Epithelial cell of proximal tubule (primary cell): ENCODE measurements at regions not wholly inside any gene's neighbourhood (a gene's known extent, or its start where the extent isn't known, plus 50 kb on each side); places are given as distances from the start of the nearest gene placed in this dataset.

Experiments used
- DNase-seq: peaks from one replicate; pipeline ENCODE4 v3.0.0-alpha.2; 2011; ENCODE audit warnings: low read depth
- H3K4me3 ChIP-seq: 2 replicates; pipeline ENCODE4 v1.5.1; 2011; ENCODE audit warnings: low read depth, mild to moderate bottlenecking, low read length
- CTCF ChIP-seq: conservative IDR thresholded peaks from 2 replicates; pipeline ENCODE4 v1.5.1; 2012; ENCODE audit warnings: low read depth, mild to moderate bottlenecking, low read length

DNA sequence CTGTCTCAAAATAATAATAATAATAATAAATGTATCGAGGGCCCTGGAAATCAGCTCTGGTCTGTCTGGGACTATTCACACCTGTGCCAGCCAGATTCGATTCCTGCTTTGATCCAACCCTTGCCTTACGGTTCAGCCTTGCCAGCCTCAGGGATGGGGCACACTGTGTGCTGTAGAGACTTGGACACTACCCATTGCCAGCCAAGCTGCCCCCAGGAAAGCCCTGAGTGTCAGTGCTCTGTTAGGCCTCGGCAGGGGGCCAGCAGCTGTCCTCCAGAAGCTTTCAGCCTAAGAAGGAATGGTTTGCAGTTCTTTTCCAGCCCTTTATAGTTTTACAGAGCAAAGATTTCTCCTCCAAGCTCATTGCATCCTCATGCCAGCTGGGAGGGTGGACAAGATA, 96.2 kb upstream of the RUNX3 start:
- no peak overlapping the region for H3K4me3 ChIP-seq
- TF ChIP-seq CTCF, result no peak
- no peak for DNase-seq

DNA sequence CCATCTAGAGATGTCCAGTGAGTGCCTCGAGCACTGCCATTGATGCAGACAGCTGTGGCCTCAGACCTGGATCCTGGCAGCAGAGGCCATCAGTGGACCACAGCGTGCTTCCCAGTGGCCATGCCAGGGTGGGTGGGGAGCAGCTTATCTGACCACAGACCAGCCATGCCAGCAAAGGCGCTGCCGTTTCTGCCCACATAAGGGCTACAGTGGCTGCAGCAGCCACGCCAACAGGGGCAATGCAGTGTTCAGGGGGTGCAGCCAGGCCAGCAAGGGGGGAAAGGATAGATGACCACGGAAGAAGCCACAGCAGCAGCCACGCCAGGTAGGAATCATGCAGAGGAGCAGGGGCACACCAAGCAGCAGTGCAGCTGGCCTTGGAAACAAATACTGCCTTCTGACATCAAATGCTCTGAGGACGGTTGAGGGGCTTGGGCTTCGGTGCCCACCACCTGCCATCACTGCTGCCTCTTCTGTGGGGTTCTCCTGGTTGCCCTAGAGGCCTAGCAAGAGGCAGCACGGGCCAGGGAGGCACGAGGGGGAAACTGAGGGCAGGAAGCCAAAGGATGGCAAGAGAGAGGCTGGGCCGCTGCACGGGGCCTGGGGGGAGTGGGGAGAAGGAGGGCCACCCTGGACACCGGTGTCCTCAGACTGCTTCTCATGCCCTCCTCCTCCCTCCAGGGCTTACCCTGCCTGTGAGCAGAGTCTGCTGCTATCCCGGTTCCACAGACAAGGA, 94.7 kb upstream of the RUNX3 start:
- no peak for DNase-seq
- TF ChIP-seq CTCF, result no peak
- no peak overlapping the region for H3K4me3 ChIP-seq

DNA sequence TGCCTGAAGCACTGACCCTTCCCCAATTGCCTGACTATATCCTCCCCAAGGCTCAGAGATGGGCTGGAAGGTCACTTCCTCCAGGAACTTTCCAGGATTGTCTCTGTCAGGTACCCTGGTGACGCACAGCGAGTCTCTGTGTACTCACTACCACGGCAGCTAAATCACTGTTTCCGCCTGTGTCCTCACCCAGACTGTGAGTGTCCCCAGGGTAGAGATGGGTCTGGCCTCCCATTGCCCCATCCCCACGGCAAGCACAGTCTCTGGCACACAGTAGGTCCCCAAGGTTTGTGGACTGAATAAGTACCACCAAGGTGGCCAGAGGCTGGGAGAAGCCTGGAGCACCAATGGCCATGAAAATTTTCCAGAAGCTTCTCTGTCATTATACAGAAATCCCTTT, 93.8 kb upstream of the RUNX3 start:
- no peak for TF ChIP-seq CTCF
- H3K4me3 ChIP-seq, result no peak overlapping the region
- no peak for DNase-seq

- no peak overlapping the region for H3K4me3 ChIP-seq
- no peak for TF ChIP-seq CTCF
- DNase-seq, result no peak
These were observed 93.1 kb upstream of the RUNX3 start for GRCh38 chr1:25023190-25023578.

DNA sequence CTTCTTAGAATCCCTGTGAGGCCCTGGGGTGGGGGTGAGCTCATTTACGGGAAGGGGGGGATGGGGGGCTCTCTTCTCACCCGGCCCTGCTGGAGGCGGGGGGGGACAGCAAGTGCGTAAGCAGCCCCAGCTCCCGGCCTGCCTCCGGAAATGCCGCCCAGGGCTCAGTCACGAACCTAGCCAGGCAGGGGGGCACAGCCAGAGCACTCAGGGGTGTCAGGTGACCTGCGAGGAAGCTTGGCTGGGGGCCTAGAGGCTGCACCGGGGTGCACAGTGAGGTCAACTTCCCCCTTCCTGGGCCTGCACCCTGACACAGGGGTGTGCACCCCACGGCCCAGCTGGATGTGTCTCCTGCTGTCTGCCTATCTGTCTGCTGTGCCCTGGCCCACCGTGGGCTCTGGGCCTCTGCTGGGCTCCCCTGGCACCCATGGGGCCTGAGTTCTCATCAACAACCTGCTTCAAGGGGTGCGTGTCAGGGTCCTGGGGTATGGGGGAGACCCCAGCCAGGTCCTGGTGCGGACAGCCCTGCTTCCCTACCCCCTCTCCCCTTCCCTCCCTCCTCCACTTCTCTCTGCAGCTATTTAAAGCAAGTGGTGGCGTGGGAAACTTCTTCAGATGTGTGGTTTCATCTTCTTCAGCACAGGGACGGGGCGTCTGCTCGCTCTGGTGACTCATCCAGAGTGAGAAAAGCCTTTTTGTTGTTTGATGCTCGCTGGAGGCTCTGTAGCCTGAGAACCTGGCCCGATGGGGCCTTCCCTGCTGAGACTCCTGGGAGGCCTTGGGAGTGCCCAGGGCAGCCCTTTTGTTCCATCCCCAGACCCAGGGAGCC, 92.5 kb upstream of the RUNX3 start:
- TF ChIP-seq CTCF, result no peak
- DNase-seq, result no peak

GRCh38 chr1:25021591-25022215, 91.6 kb upstream of the RUNX3 start:
- H3K4me3 ChIP-seq, result no peak overlapping the region
- no peak for TF ChIP-seq CTCF
- DNase-seq, result no peak

More for the DNA sequence above, 92.5 kb upstream of the RUNX3 start:
- no peak overlapping the region for H3K4me3 ChIP-seq
